NCI-H345 treated with DMSO at 0.1 percent for 48 hours (cell line): ENCODE measurements at regions not wholly inside any gene's neighbourhood (a gene's known extent, or its start where the extent isn't known, plus 50 kb on each side); places are given as distances from the start of the nearest gene placed in this dataset.
A peak's percentile ranks its signal among the peaks of the same experiment; 100 is the strongest.

Experiments used
- DNase-seq: peaks from one replicate; lab custom pipeline; 2025; ENCODE audit not compliant: unreplicated experiment; lab: John Stamatoyannopoulos, UW

- no peak for DNase-seq
Observed at GRCh38 chr6:21844120-21844917, 250.8 kb downstream of the SOX4 start.

GRCh38 chr6:21845018-21845417, 251.5 kb downstream of the SOX4 start:
- no peak for DNase-seq

DNA sequence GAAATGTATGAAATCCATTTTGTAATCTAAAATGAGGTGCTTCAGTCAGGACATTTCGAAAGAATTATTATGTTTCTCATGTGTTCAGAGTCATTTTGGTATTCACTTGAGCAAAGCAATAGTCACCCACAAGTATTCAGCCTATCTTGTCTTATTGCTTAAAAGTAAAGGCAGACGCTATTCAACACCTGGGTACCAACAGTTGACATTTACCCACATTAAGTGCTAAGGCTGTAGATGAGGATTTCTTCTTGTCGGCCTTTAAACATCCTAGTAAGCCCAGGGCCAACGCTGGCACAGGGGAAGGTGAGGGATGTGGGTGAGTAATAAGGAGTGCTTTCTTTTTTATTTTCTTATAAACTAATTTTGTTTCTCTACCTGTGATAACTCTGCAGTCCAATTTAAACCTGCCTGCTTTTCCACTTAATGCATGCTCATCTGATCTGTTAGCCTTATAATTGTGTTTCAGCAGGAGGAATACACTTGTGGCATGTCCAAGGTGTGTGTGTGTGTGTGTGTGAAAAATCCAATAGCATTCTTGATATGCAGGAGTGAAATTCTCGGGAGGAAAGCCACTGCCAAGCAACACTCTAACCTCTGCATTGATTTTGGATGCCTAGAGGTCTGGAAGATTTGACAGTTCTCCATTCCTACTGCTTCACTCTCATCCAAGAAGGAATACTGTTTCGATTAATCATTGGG, 252.0 kb downstream of the SOX4 start:
- no peak for DNase-seq

DNA sequence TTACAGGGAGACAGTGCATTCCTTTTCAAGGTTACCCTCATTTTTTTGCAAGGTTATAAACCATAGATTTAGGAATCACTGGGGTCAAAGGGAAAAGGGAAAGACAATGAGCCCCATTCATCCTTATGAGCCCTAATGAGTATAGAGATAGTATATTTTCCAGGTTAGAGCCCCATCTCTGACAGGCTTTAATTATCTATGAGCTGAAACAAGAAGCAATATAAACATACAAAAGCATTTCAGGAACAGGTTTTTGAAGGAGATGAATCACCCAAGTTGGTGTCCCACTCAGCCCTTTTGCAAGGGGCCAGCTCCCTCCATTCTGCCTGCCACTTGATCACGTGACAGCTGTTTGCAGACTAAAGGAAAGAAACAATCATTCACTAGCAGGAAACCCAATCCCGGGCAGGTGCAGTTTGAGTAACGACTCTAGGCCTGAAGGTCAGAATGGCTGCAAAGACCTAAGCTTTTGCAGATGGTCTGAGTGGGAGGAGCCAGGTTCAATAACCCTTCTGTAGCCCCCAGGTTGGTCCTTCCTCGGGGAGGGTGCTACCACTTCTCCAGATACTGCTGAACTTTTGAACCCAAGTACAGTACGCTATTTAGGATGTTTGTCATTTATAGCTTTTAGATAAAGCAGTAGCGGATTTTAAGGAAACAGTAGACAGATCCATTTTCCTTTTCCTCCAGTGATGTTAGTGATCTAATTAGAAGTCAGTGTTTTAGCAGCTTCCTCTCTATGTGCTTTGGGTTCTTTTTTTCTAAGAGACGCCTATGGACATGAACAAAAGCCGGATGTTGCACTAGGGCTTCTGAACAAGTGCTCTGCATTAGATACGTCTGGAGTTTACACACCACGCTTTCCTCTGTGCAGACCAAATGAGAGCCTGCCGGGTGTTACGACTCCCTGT, 253.2 kb downstream of the SOX4 start:
- DNase-seq, result peak; percentile 96

DNA sequence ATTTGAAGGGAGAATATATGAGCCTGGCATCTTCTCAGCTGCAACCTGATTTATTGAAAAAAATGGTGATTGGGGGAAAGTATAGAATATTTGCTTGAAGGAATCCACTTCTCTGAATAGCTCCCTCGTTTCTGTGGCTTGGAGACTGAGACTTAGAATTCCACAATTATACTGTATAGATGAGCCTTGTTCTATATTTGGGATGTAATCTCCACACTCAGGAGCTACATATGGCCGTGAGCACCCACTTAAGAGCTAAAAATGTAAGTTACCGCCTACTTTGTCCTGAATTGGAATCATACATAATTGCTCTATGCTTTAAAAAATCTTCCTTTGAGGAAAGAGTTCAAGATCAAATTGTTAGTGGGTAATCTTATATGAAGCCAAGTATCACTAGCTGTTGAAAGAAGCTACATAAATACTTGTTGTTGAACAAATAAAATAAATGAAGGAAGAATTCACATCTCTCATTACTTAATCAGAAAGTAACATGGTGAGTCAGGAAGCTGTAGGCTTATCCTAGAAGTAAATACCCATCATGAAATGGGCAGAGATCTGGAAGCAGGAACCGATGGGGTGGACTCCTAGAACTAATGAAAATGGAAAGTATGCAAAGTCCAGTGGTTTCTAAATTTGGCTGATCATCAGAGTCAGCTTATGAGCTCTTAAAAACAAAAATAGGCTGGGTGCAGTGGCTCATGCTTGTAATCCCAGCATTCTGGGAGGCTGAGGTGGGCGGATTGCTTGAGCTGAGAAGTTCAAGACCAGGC, 254.3 kb downstream of the SOX4 start:
- DNase-seq, result no peak

DNA sequence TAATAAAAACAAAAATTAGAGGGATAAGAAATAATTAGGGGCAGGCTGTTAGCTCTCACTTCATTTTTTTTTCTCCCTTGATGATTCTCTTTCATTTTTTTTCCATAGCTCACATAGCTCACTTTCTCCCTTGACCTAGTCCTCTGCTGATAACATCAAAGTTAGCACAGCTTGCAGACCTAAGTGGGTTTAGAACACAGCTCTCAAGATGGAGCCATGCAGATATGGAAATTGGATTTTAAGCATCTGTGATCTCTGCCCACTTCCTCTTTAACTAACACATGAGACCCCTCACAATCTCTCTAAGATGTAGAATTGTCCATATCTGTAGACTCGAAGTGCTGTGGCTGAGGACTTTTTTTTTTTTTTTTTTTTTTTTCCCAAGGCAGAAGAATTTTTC, 257.1 kb downstream of the SOX4 start:
- no peak for DNase-seq

GRCh38 chr6:21855811-21856455, 262.4 kb downstream of the SOX4 start:
- no peak for DNase-seq

- no peak for DNase-seq
Observed at GRCh38 chr6:21856456-21856825, 262.9 kb downstream of the SOX4 start.

DNA sequence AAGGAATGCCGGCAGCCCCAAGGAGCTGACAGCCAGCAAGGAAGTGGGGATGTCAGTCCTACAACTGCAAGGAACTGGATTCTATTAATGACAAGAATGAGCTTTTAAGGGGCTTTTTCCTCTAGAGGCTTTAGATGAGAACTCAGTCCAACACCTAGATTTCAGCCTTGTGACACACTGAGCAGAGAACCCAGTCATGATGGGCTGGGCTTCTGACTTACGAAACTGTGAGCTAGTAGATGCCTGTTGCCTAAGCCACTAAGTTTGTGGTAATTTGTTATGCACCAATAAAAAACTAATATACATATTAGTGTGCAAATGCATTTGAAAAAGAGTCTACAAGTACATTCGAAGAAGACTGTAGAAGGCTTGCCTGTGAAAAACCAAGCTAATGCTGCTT, 263.3 kb downstream of the SOX4 start:
- no peak for DNase-seq

DNA sequence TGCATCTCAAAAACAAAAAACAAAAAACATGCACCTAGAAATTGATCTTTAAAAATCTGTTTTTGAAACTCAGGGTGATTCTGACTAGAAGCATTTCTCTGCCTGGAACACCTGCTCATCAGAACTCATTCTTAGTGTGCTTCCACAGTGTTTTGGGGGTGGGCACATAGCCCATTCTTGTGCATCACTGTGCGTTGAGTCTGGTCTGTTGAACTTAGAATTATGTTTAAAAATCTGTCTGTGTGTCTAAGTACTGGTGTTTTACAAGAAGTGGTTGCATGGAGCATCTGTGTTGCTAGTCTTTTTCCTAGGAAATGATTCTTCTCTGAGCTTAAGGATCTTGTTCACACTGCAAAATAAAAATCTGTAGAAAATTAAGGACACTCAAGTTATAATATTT, 264.5 kb downstream of the SOX4 start:
- no peak for DNase-seq

DNA sequence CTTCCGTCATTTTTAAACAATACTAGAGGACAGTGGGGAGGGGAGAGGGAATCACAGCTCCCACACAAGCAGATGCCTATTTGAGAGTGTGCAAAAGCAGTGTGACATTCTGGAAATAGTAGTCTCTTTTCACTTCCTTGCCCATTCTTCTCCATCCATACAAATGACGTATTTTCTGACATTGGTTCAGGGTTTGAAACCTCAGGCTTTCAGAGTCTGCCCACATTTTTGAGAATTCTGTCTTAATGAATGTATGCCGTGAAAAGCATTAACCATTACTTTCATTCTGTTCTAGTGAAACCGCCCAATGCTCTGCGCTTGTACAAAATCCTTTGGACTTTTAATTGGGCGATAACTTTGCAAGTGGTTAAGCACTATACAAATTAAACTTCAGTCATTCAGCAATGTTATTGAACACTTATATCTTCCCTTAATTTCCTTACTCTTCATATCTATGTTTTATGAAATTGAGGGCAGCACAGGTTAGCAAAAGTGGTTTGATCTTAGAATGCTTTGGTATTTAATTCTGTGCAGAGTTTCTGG, 265.7 kb downstream of the SOX4 start:
- no peak for DNase-seq

DNA sequence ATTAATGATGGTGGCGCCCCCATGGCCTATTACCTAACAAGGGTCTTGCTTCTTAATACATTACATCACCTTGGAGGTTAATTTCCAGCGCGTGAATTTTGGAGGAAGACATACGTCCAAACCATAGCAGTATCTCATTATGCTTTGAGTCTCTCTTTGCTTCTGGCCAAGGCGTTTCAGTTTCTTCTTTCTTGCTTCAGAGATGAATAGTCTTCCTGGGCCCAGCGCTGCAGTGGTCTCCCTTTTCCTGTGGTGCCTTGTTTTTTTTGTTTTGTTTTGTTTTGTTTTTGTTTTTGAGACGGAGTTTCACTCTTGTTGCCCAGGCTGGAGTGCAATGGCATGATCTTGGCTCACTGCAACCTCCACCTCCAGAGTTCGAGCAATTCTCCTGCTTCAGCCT, 268.4 kb downstream of the SOX4 start:
- no peak for DNase-seq

- DNase-seq, result no peak
Observed at GRCh38 chr6:21864206-21864605, 270.7 kb downstream of the SOX4 start.

DNA sequence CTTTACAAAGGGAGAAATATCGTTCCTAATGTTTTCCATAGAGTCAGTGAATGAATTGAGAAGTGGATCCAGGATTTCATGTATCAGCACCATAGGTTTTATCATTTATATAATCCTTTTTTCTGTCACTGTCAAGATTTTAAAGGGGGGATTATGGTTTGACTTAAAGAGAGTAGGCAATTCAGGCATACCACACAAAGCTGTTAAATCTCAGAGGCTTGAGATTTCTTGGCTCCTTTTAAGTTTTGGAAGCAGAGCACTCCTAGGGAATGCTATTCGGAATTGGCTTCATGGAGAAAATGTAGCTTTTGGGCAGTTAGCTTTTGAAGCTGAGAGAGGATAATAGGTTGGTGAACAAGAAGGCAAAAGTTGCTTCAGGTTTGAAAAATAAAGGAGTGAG, 274.7 kb downstream of the SOX4 start:
- no peak for DNase-seq

DNA sequence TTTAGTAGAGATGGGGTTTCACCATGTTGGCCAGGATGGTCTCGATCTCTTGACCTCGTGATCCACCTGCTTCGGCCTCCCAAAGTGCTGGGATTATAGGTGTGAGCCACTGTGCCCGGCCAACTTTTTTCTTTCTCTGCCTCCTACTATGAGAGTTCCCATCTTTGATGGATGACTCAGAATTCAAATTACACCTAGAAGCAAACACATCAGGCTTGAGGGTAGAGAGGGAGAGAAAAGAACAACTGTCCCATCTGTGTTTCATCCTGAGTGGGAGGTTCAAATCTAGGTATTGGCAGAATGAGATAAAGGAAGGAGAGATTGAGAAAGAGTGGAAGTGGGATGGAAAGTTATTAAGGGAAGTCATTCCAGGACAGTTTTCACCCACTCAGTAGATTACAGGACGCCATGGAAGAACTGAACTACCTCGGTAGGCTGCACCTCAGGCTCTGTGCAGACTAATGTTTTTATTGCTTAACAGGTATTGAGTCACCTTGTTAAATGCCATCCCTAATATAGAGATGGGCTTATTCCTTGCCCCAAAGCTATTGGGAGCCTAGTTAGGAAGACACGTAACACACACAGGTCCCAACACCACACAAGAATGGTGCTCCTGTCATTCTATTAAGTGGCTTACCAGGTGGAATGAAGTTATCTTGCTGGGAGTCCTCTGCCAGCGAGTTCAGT, 275.7 kb downstream of the SOX4 start:
- no peak for DNase-seq

DNA sequence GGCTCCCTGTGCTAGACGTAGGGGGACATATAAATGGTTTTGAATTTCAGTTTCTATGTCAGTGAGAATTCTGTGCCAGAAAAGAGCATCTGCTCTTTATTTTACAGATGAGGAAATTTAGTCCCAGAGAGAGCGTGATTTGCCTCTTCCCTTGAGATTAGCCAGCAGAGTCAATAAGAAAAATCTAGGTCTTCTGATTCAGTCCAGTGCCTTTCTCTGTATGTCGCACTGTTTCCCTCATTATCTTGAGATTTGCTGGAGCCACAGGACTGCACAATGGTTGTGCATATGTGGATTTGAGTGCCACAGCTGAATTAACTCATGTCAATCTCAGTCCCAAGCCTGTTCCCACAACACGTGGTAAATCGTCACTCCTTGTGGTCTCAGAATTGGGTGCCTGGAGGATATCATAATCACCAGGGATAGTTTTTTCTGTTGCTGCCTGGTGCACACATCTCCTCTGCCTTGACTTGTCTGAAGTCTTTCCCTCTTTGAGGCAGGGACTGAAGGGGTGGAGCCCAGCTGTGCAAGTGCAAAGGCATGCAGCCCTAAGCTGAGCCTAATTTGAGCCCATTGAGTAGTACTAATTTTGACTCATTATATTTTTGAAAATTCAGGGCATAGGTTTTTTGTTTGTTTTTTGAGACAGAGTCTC, 276.7 kb downstream of the SOX4 start:
- DNase-seq, result no peak

GRCh38 chr6:21871831-21872230, 278.3 kb downstream of the SOX4 start:
- DNase-seq, result no peak

DNA sequence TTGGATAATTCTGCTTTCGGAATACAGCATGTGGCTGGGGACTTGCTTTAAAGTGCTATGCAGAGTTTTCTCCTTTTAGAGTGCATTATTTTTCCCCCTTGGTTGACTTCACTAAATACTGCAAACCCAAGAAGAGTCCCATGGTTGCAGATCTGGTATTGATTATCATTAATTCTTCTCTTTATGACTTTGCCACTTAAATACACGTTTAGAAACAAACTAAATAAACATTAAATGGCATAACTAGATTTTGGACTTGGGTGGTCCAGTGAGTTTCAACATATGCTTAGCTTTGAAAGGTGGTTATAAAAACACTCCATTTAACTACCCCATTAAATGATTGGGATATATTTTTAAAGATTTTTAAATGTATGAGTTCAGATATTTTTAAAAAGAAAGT, 279.2 kb downstream of the SOX4 start:
- no peak for DNase-seq

DNA sequence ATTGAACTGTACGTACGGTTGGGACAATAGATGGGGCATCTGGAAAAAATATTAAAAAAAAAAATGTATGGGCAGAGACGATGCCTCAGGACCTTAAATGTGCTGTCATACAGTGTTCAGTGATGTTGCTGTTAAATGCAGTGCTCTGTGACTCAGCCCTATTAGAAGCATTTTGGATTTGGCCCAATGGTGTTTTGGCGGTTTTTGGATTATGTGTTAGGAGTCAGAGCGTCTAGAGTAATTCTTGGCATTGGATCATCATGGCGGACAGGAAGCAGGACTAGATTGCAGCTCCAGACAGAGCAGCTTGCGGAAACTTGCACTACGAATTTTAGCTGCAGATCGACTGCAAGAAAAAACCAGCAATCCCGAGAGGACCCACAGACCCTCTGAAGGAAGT, 280.0 kb downstream of the SOX4 start:
- DNase-seq, result no peak
